ENCODE measurements at regions not wholly inside any gene's neighbourhood (a gene's known extent, or its start where the extent isn't known, plus 50 kb on each side); places are given as distances from the start of the nearest gene placed in this dataset.

- in situ Hi-C loops (cut with MboI) (no loop called here), intact Hi-C loops (cut with micrococcal nuclease) (no loop called here)
- H3K27ac ChIP-seq (ENCODE audit: extremely low read depth, low read depth, low read length) = no peak overlapping the region
- H3K4me3 ChIP-seq = no peak overlapping the region
- ATAC-seq (no peak), DNase-seq (ENCODE audit: extremely low read depth in 1 of 4, low spot score in 3 of 4) (no peak), FAIRE-seq (no peak)
- 0% methylated on average over 3 of the region's 3 CpGs for WGBS (ENCODE audit: insufficient coverage, low coverage, missing lambda C conversion rate)
- H3K4me1 ChIP-seq (replicated peaks in 1 of 2; ENCODE audit: control insufficient read depth in 2 of 2, insufficient read depth in 2 of 2, low read length in 2 of 2) = no peaks in the 10 kb centered on the region
- H3K9me3 ChIP-seq (replicated peaks; ENCODE audit: control insufficient read depth, insufficient read depth, low read depth, low read length) = no peaks in the 10 kb centered on the region
- no peak overlapping the region for H3K4me2 ChIP-seq (ENCODE audit: insufficient read depth, low read length)
- POLR2A ChIA-PET = interaction anchor here (1.0 kb wide), 1 partner anchor 15 kb away, joined by 3 read pairs; no protein-coding TSS in a partner anchor
- H4K20me1 ChIP-seq (replicated peaks; ENCODE audit: control insufficient read depth, insufficient read depth, low read length) = no peaks in the 10 kb centered on the region
- BruUV-seq (replicated peaks) = no TSS peak
- no peak overlapping the region for H3K9ac ChIP-seq (ENCODE audit: insufficient read depth in 1 of 2, low read depth in 2 of 2, low read length in 2 of 2)
- no peaks in the 10 kb centered on the region for H3K9me1 ChIP-seq (ENCODE audit: control insufficient read depth, insufficient read depth, low read length)
- H2AFZ ChIP-seq (ENCODE audit: low read depth, low read length) = no peak overlapping the region
- TF ChIP-seq ZBTB40 (IDR thresholded peaks at IDR 0.05) = peak; percentile 89
- TF ChIP-seq ZBTB40 (CRISPR knock-in tag; IDR thresholded peaks at IDR 0.05) = peak; percentile 75
- no peak for TF ChIP-seq THAP12 (CRISPR knock-in tag; IDR thresholded peaks at IDR 0.05)
- no peak for TF ChIP-seq GMEB1 (CRISPR knock-in tag; IDR thresholded peaks at IDR 0.05)
- CTCF ChIA-PET (ENCODE audit: low intra/inter-chr PET ratio) = no interaction called here
- H3K79me2 ChIP-seq (ENCODE audit: control insufficient read depth, insufficient read depth, low read length) = no peaks in the 10 kb centered on the region
- no peaks in the 10 kb centered on the region for H3K27me3 ChIP-seq (ENCODE audit: control insufficient read depth in 2 of 2, insufficient read depth in 2 of 2, low read length in 2 of 2)
- no peaks in the 10 kb centered on the region for H3K36me3 ChIP-seq (ENCODE audit: control insufficient read depth, insufficient read depth, low read length)
Measured at GRCh38 chr12:115802767-115803166, 474.7 kb downstream of the MED13L start.

Measured in K562 (cell line).